Lung (tissue), 11 donors: ENCODE measurements at regions not wholly inside any gene's neighbourhood (a gene's known extent, or its start where the extent isn't known, plus 50 kb on each side); places are given as distances from the start of the nearest gene placed in this dataset.

Source experiments
- ATAC-seq: fragments of 200-7000 bp; cut with Tn5 transposase; one replicate; pipeline ENCODE4 v1.9.1; 2020; ENCODE audit warnings: moderate number of reproducible peaks; ENCODE audit not compliant: insufficient read depth, low FRiP score
- DNase-seq, 3 donors: peaks; one replicate each; pipeline ENCODE4 v3.0.0-alpha.2; 2013 to 2017
- H3K27ac ChIP-seq, 2 donors: one replicate each; pipeline ENCODE4 v1.5.1; 2013; ENCODE audit warnings: mild to moderate bottlenecking in 2 of 2, moderate library complexity in 2 of 2, control low read depth in 1 of 2, inconsistent platforms in 1 of 2, low read depth in 1 of 2, low read length in 1 of 2
- H3K27me3 ChIP-seq, 3 donors: one replicate each; pipeline ENCODE4 v1.5.1; 2013; ENCODE audit warnings: low read length in 2 of 3; ENCODE audit not compliant: control insufficient read depth in 3 of 3, insufficient read depth in 3 of 3
- H3K36me3 ChIP-seq, 4 donors: one replicate each; pipeline ENCODE4 v1.5.1; 2013; ENCODE audit warnings: low read length in 4 of 4, mild to moderate bottlenecking in 1 of 4, moderate library complexity in 1 of 4; ENCODE audit not compliant: control insufficient read depth in 4 of 4, insufficient read depth in 4 of 4
- H3K4me1 ChIP-seq, 5 donors: one replicate each; pipeline ENCODE4 v1.5.1; 2013; ENCODE audit warnings: low read length in 5 of 5, mild to moderate bottlenecking in 2 of 5, moderate library complexity in 1 of 5; ENCODE audit not compliant: control insufficient read depth in 5 of 5, insufficient read depth in 5 of 5
- H3K4me3 ChIP-seq: one replicate; pipeline ENCODE4 v1.5.1; 2013; ENCODE audit warnings: mild to moderate bottlenecking, control low read depth, moderate library complexity
- H3K9ac ChIP-seq, 2 donors: one replicate each; pipeline ENCODE4 v1.5.1; 2013; ENCODE audit warnings: low read length in 2 of 2, control low read depth in 1 of 2; ENCODE audit not compliant: insufficient read depth in 1 of 2
- H3K9me3 ChIP-seq, 4 donors: one replicate each; pipeline ENCODE4 v1.5.1; 2013; ENCODE audit warnings: low read length in 3 of 4, mild to moderate bottlenecking in 1 of 4, moderate library complexity in 1 of 4; ENCODE audit not compliant: control insufficient read depth in 4 of 4, insufficient read depth in 3 of 4
- WGBS, 2 donors: extraction: QIAGEN DNeasy Blood & Tissue Kit; methylation state at CpG; one replicate each; pipeline ENCODE4 v1.1.7; 2013; 5-methylcytosine and 5-hydroxymethylcytosine counted together
- TF ChIP-seq, protein P1 (sequence below): IDR thresholded peaks from 2 replicates; pipeline ENCODE4 v1.5.1; 2012; ENCODE audit warnings: mild to moderate bottlenecking; ENCODE audit errors: control extremely low read depth, extremely low read depth
- donor health status: control.
- donor health status: control.
- donor health status: Bipolar disorder and iron deficiency.
- donor health status: healthy.
- donor health status: DM: yes; HTN: yes; CAD: no.

GRCh38 chr5:86970361-86970760, 297.3 kb upstream of the RASA1 start:
- Histone ChIP-seq H3K9ac (no peak overlapping the region), H3K27ac (no peak overlapping the region), H3K4me3 (no peak overlapping the region), H3K27me3 (no peaks in the 10 kb centered on the region), H3K4me1 (peaks cover 0 to 13% (median 0%) of the 10 kb centered on the region in 5 donors), H3K36me3 (no peaks in the 10 kb centered on the region), H3K9me3 (no peaks in the 10 kb centered on the region)
- 52 to 80% methylated on average over 3 of the region's 3 CpGs for WGBS, 2 donors
- ATAC-seq = no peak
- TF ChIP-seq, protein P1, sequence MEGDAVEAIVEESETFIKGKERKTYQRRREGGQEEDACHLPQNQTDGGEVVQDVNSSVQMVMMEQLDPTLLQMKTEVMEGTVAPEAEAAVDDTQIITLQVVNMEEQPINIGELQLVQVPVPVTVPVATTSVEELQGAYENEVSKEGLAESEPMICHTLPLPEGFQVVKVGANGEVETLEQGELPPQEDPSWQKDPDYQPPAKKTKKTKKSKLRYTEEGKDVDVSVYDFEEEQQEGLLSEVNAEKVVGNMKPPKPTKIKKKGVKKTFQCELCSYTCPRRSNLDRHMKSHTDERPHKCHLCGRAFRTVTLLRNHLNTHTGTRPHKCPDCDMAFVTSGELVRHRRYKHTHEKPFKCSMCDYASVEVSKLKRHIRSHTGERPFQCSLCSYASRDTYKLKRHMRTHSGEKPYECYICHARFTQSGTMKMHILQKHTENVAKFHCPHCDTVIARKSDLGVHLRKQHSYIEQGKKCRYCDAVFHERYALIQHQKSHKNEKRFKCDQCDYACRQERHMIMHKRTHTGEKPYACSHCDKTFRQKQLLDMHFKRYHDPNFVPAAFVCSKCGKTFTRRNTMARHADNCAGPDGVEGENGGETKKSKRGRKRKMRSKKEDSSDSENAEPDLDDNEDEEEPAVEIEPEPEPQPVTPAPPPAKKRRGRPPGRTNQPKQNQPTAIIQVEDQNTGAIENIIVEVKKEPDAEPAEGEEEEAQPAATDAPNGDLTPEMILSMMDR = no peak
- no peak for DNase-seq

- DNase-seq = peak in 2 of 3 donors; percentile 48 to 62
- peak; percentile 34 for ATAC-seq
- no peak overlapping the region for H3K27ac ChIP-seq
- H3K4me3 ChIP-seq = no peak overlapping the region
- no peaks in the 10 kb centered on the region for H3K27me3 ChIP-seq
- 22 to 27% methylated on average over 4 of the region's 4 CpGs for WGBS, 2 donors
- TF ChIP-seq, protein P1 = no peak
- no peak overlapping the region for H3K9ac ChIP-seq
- H3K4me1 ChIP-seq = peaks cover 0 to 13% (median 0%) of the 10 kb centered on the region in 5 donors
- H3K36me3 ChIP-seq = no peaks in the 10 kb centered on the region
- peaks cover 0 to 1% (median 0%) of the 10 kb centered on the region in 4 donors for H3K9me3 ChIP-seq
Observed at GRCh38 chr5:86971034-86971571, 296.6 kb upstream of the RASA1 start.

GRCh38 chr5:86974955-86975354, 292.7 kb upstream of the RASA1 start:
- DNase-seq = no peak

More at GRCh38 chr5:86974955-86975354, 292.7 kb upstream of the RASA1 start:
- Histone ChIP-seq H3K27me3 (no peaks in the 10 kb centered on the region), H3K9ac (no peak overlapping the region), H3K4me3 (no peak overlapping the region), H3K27ac (no peak overlapping the region), H3K36me3 (no peaks in the 10 kb centered on the region), H3K9me3 (peaks cover 0 to 1% (median 0%) of the 10 kb centered on the region in 4 donors), H3K4me1 (peaks cover 0 to 4% (median 0%) of the 10 kb centered on the region in 5 donors)
- ATAC-seq = no peak
- WGBS, 2 donors = 12 to 28% methylated on average over 1 of the region's 1 CpG
- TF ChIP-seq, protein P1 = no peak
